ENCODE measurements at regions not wholly inside any gene's neighbourhood (a gene's known extent, or its start where the extent isn't known, plus 50 kb on each side); places are given as distances from the start of the nearest gene placed in this dataset.

GRCh38 chr20:56802805-56803204, 173.7 kb downstream of the TFAP2C start:
- TF ChIP-seq CTCF (IDR thresholded peaks at IDR 0.05) (no peak), TCF7L2 (IDR thresholded peaks at IDR 0.05; ENCODE audit: low read depth, low read length) (no peak), POLR2AphosphoS5 (IDR thresholded peaks at IDR 0.05; ENCODE audit: low read depth, low read length) (no peak)
